ENCODE measurements at regions not wholly inside any gene's neighbourhood (a gene's known extent, or its start where the extent isn't known, plus 50 kb on each side); places are given as distances from the start of the nearest gene placed in this dataset.

GRCh38 chr5:5739490-5739945, 317.0 kb downstream of the ICE1 start:
- no peak for TF ChIP-seq CTCF (IDR thresholded peaks at IDR 0.05; ENCODE audit: low read length)
- TF ChIP-seq EZH2 (optimal IDR thresholded peaks at IDR 0.05; ENCODE audit: low read depth, low read length) = no peak
- TF ChIP-seq EZH2phosphoT487 (IDR thresholded peaks at IDR 0.05; ENCODE audit: low read length) = no peak

All from MM.1S (cell line).